ENCODE measurements at regions not wholly inside any gene's neighbourhood (a gene's known extent, or its start where the extent isn't known, plus 50 kb on each side); places are given as distances from the start of the nearest gene placed in this dataset.

DNA sequence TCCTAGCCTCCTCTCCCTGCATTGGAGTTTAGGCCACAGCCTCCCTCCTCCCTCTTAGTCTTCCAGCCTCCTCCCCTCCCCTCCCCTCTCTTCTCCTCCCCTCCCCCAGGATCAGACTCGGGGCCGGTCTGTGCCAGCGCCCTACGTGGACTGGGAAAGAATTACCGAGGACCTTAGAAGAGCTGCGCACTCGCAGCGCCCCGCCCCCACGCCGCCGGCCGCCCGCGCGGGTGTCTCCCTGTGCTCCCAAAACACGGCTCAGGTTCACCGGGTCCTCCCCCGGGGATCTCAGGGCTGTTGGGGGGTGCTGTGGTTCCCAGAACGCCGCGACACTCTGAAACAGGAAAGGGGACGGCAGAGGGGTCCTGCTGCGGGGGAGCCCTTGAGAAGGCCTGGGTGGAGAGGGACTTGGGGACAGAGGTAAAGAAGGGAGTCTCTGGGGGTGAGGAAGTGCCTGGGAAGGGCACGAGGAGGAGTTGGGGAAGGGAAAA is 122.3 kb upstream of the TBL1X start:
- TF ChIP-seq, protein P1, sequence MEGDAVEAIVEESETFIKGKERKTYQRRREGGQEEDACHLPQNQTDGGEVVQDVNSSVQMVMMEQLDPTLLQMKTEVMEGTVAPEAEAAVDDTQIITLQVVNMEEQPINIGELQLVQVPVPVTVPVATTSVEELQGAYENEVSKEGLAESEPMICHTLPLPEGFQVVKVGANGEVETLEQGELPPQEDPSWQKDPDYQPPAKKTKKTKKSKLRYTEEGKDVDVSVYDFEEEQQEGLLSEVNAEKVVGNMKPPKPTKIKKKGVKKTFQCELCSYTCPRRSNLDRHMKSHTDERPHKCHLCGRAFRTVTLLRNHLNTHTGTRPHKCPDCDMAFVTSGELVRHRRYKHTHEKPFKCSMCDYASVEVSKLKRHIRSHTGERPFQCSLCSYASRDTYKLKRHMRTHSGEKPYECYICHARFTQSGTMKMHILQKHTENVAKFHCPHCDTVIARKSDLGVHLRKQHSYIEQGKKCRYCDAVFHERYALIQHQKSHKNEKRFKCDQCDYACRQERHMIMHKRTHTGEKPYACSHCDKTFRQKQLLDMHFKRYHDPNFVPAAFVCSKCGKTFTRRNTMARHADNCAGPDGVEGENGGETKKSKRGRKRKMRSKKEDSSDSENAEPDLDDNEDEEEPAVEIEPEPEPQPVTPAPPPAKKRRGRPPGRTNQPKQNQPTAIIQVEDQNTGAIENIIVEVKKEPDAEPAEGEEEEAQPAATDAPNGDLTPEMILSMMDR (IDR thresholded peaks at IDR 0.05; ENCODE audit: insufficient read depth, low read length): no peak
- TF ChIP-seq, protein P2, sequence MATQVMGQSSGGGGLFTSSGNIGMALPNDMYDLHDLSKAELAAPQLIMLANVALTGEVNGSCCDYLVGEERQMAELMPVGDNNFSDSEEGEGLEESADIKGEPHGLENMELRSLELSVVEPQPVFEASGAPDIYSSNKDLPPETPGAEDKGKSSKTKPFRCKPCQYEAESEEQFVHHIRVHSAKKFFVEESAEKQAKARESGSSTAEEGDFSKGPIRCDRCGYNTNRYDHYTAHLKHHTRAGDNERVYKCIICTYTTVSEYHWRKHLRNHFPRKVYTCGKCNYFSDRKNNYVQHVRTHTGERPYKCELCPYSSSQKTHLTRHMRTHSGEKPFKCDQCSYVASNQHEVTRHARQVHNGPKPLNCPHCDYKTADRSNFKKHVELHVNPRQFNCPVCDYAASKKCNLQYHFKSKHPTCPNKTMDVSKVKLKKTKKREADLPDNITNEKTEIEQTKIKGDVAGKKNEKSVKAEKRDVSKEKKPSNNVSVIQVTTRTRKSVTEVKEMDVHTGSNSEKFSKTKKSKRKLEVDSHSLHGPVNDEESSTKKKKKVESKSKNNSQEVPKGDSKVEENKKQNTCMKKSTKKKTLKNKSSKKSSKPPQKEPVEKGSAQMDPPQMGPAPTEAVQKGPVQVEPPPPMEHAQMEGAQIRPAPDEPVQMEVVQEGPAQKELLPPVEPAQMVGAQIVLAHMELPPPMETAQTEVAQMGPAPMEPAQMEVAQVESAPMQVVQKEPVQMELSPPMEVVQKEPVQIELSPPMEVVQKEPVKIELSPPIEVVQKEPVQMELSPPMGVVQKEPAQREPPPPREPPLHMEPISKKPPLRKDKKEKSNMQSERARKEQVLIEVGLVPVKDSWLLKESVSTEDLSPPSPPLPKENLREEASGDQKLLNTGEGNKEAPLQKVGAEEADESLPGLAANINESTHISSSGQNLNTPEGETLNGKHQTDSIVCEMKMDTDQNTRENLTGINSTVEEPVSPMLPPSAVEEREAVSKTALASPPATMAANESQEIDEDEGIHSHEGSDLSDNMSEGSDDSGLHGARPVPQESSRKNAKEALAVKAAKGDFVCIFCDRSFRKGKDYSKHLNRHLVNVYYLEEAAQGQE (IDR thresholded peaks at IDR 0.05; ENCODE audit: insufficient replicate concordance, low read depth): no peak
- no peak for TF ChIP-seq POLR2AphosphoS5 (IDR thresholded peaks at IDR 0.05; ENCODE audit: low read depth)
